Astrocyte of the spinal cord (primary cell): ENCODE measurements at regions not wholly inside any gene's neighbourhood (a gene's known extent, or its start where the extent isn't known, plus 50 kb on each side); places are given as distances from the start of the nearest gene placed in this dataset.
A peak's percentile ranks its signal among the peaks of the same experiment; 100 is the strongest.

Experiments
- DNase-seq: peaks from one replicate; pipeline ENCODE4 v3.0.0; 2011; ENCODE audit warnings: low read depth, low spot score
- H3K4me3 ChIP-seq: 2 replicates; pipeline ENCODE4 v1.5.1; 2011; ENCODE audit warnings: low read depth, mild to moderate bottlenecking, low read length, moderate library complexity
- CTCF ChIP-seq: IDR thresholded peaks from 2 replicates; pipeline ENCODE4 v1.5.1; 2012; ENCODE audit warnings: low read depth, mild to moderate bottlenecking, low read length, inconsistent platforms
- in situ Hi-C: cut with HindIII; loops from 2 replicates; pipeline ENCODE4 v1.10.0; 2017; ENCODE audit warnings: low sequenced_read_pairs

GRCh38 chr18:41371156-41372045 lies 583.6 kb upstream of the PIK3C3 start:
- no peak for DNase-seq
- in situ Hi-C loops = no loop called here
- TF ChIP-seq CTCF = no peak
- no peak overlapping the region for H3K4me3 ChIP-seq

- in situ Hi-C loops = no loop called here
- no peak overlapping the region for H3K4me3 ChIP-seq
- no peak for TF ChIP-seq CTCF
- DNase-seq = no peak
Measured at GRCh38 chr18:41370740-41371139, 584.3 kb upstream of the PIK3C3 start.

- H3K4me3 ChIP-seq = no peak overlapping the region
- no peak for DNase-seq
- TF ChIP-seq CTCF = no peak
- in situ Hi-C loops = no loop called here
Measured at GRCh38 chr18:41357708-41358107, 597.3 kb upstream of the PIK3C3 start.

- no peak overlapping the region for H3K4me3 ChIP-seq
- TF ChIP-seq CTCF = no peak
- DNase-seq = no peak
- in situ Hi-C loops = no loop called here
Measured at GRCh38 chr18:41353777-41354528, 601.1 kb upstream of the PIK3C3 start.

- no peak for TF ChIP-seq CTCF
- in situ Hi-C loops = no loop called here
- H3K4me3 ChIP-seq = no peak overlapping the region
- DNase-seq = no peak
Measured at GRCh38 chr18:41351430-41351829, 603.6 kb upstream of the PIK3C3 start.

- in situ Hi-C loops = no loop called here
- DNase-seq = peak; percentile 90
- no peak overlapping the region for H3K4me3 ChIP-seq
- no peak for TF ChIP-seq CTCF
Measured at GRCh38 chr18:41347057-41347456, 608.0 kb upstream of the PIK3C3 start.
